IMR-90 (cell line): ENCODE measurements at regions not wholly inside any gene's neighbourhood (a gene's known extent, or its start where the extent isn't known, plus 50 kb on each side); places are given as distances from the start of the nearest gene placed in this dataset.

Source experiments
- BHLHE40 ChIP-seq: fragments of 150-350 bp; IDR thresholded peaks from 2 replicates; pipeline ENCODE4 v1.6.1; 2016; ENCODE audit warnings: mild to moderate bottlenecking, low read depth, low read length
- CEBPB ChIP-seq: IDR thresholded peaks from 2 replicates; pipeline ENCODE4 v1.6.1; 2012; ENCODE audit warnings: low read depth, low read length, improper control_type of control experiment
- MAFK ChIP-seq: IDR thresholded peaks from 2 replicates; pipeline ENCODE4 v1.6.1; 2012; ENCODE audit warnings: low read depth, low read length, improper control_type of control experiment
- POLR2A ChIP-seq: IDR thresholded peaks from 2 replicates; pipeline ENCODE4 v1.6.1; 2012; ENCODE audit warnings: mild to moderate bottlenecking, low read depth, low read length
- RFX5 ChIP-seq: IDR thresholded peaks from 2 replicates; pipeline ENCODE4 v1.8.0; 2012; ENCODE audit warnings: low read depth, mild to moderate bottlenecking, low read length, moderate library complexity
- SMC3 ChIP-seq: fragments of 150-350 bp; IDR thresholded peaks from 2 replicates; pipeline ENCODE4 v1.6.1; 2016; ENCODE audit warnings: low read depth, mild to moderate bottlenecking, antibody characterized with exemption, low read length, moderate library complexity
- TF ChIP-seq, protein P1 (sequence below): conservative IDR thresholded peaks from 2 replicates; pipeline ENCODE4 v1.5.1; 2012; ENCODE audit warnings: mild to moderate bottlenecking, low read depth, low read length, improper control_type of control experiment
- TF ChIP-seq, protein P2 (sequence below): fragments of 150-350 bp; IDR thresholded peaks from 2 replicates; pipeline ENCODE4 v1.6.1; 2017; ENCODE audit warnings: mild to moderate bottlenecking, antibody characterized with exemption, low read length, low read depth

DNA sequence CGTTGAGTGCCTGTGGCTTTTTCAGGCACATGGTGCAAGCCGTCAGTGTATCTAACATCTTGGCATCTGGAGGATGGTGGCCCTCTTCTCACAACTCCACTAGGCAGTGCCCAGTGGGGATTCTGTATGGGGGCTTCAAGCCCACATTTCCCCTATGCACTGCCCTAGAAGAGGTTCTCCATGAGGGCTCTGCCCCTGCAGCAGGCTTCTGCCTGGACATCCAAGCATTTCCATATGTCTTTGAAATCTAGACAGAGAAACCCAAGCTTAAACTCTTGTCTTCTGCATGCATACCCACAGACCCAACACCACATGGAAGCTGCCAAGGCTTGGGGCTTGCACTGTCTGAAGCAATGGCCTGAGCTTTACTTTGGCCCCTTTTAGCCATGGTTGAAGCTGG lies 146.4 kb downstream of the ARL4A start:
- TF ChIP-seq BHLHE40: no peak
- TF ChIP-seq POLR2A: no peak
- no peak for TF ChIP-seq MAFK
- TF ChIP-seq, protein P1, sequence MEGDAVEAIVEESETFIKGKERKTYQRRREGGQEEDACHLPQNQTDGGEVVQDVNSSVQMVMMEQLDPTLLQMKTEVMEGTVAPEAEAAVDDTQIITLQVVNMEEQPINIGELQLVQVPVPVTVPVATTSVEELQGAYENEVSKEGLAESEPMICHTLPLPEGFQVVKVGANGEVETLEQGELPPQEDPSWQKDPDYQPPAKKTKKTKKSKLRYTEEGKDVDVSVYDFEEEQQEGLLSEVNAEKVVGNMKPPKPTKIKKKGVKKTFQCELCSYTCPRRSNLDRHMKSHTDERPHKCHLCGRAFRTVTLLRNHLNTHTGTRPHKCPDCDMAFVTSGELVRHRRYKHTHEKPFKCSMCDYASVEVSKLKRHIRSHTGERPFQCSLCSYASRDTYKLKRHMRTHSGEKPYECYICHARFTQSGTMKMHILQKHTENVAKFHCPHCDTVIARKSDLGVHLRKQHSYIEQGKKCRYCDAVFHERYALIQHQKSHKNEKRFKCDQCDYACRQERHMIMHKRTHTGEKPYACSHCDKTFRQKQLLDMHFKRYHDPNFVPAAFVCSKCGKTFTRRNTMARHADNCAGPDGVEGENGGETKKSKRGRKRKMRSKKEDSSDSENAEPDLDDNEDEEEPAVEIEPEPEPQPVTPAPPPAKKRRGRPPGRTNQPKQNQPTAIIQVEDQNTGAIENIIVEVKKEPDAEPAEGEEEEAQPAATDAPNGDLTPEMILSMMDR: no peak
- no peak for TF ChIP-seq CEBPB
- TF ChIP-seq SMC3: no peak
- TF ChIP-seq, protein P2, sequence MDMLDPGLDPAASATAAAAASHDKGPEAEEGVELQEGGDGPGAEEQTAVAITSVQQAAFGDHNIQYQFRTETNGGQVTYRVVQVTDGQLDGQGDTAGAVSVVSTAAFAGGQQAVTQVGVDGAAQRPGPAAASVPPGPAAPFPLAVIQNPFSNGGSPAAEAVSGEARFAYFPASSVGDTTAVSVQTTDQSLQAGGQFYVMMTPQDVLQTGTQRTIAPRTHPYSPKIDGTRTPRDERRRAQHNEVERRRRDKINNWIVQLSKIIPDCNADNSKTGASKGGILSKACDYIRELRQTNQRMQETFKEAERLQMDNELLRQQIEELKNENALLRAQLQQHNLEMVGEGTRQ: no peak
- TF ChIP-seq RFX5: no peak
